ENCODE measurements at regions not wholly inside any gene's neighbourhood (a gene's known extent, or its start where the extent isn't known, plus 50 kb on each side); places are given as distances from the start of the nearest gene placed in this dataset.
A peak's percentile ranks its signal among the peaks of the same experiment; 100 is the strongest.

- no peaks in the 10 kb centered on the region for H3K9me3 ChIP-seq (ENCODE audit: control insufficient read depth in 2 of 3, low read length in 3 of 3)
- no peak overlapping the region for H3K27ac ChIP-seq (ENCODE audit: low read depth, low read length)
- intact Hi-C loops (cut with micrococcal nuclease), result no loop called here
- no peaks in the 10 kb centered on the region for H3K27me3 ChIP-seq (ENCODE audit: control insufficient read depth in 2 of 2, insufficient read depth in 2 of 2, low read length in 2 of 2)
- H3K4me3 Mint-ChIP-seq, result no peak overlapping the region
- H3K27ac Mint-ChIP-seq, result no peak overlapping the region
- ATAC-seq (no peak), DNase-seq (peak in 1 of 9 donors; percentile 6)
- H3K36me3 Mint-ChIP-seq, result no peaks in the 10 kb centered on the region
- H3K9me3 Mint-ChIP-seq, result peaks cover 0 to 2% (median 0%) of the 10 kb centered on the region in 11 donors
- H3K4me3 ChIP-seq (ENCODE audit: low read length), result no peak overlapping the region
- ChIA-PET CTCF (no interaction called here), POLR2A (no interaction called here)
- no peaks in the 10 kb centered on the region for H3K36me3 ChIP-seq (ENCODE audit: control insufficient read depth in 2 of 3, insufficient read depth in 3 of 3, low read length in 3 of 3)
- no peaks in the 10 kb centered on the region for H3K4me1 Mint-ChIP-seq
- H3K4me1 ChIP-seq (ENCODE audit: control insufficient read depth in 2 of 2, insufficient read depth in 2 of 2, low read length in 2 of 2), result no peaks in the 10 kb centered on the region
- H3K27me3 Mint-ChIP-seq, result peaks cover 0 to 8% (median 4%) of the 10 kb centered on the region in 5 donors
These were observed 83.4 kb upstream of the SHISAL1 start for GRCh38 chr22:44396021-44396726.

GRCh38 chr22:44395118-44396005 lies 82.6 kb upstream of the SHISAL1 start:
- Histone ChIP-seq H3K9me3 (ENCODE audit: control insufficient read depth in 2 of 3, low read length in 3 of 3) (no peaks in the 10 kb centered on the region), H3K27me3 (ENCODE audit: control insufficient read depth in 2 of 2, insufficient read depth in 2 of 2, low read length in 2 of 2) (no peaks in the 10 kb centered on the region), H3K4me3 (ENCODE audit: low read length) (no peak overlapping the region), H3K27ac (ENCODE audit: low read depth, low read length) (no peak overlapping the region), H3K36me3 (ENCODE audit: control insufficient read depth in 2 of 3, insufficient read depth in 3 of 3, low read length in 3 of 3) (no peaks in the 10 kb centered on the region), H3K4me1 (ENCODE audit: control insufficient read depth in 2 of 2, insufficient read depth in 2 of 2, low read length in 2 of 2) (no peaks in the 10 kb centered on the region)
- H3K27me3 Mint-ChIP-seq, result peaks cover 0 to 8% (median 4%) of the 10 kb centered on the region in 5 donors
- ChIA-PET POLR2A (no interaction called here), CTCF (no interaction called here)
- peak overlapping the region in 1 of 9 donors; percentile 42 for H3K27ac Mint-ChIP-seq
- no peaks in the 10 kb centered on the region for H3K4me1 Mint-ChIP-seq
- peak in 1 of 9 donors; percentile 3 for DNase-seq
- intact Hi-C loops (cut with micrococcal nuclease), result no loop called here
- no peak for ATAC-seq
- H3K36me3 Mint-ChIP-seq, result no peaks in the 10 kb centered on the region
- no peak overlapping the region for H3K4me3 Mint-ChIP-seq
- peaks cover 0 to 2% (median 0%) of the 10 kb centered on the region in 11 donors for H3K9me3 Mint-ChIP-seq

- CTCF ChIA-PET, result no interaction called here
- Mint-ChIP-seq H3K9me3 (peaks cover 0 to 2% (median 0%) of the 10 kb centered on the region in 11 donors), H3K4me1 (no peaks in the 10 kb centered on the region), H3K27ac (no peak overlapping the region), H3K4me3 (no peak overlapping the region), H3K36me3 (no peaks in the 10 kb centered on the region), H3K27me3 (peaks cover 0 to 12% (median 4%) of the 10 kb centered on the region in 5 donors)
- DNase-seq, result no peak
- no peaks in the 10 kb centered on the region for H3K9me3 ChIP-seq (ENCODE audit: control insufficient read depth in 2 of 3, low read length in 3 of 3)
- no peaks in the 10 kb centered on the region for H3K27me3 ChIP-seq (ENCODE audit: control insufficient read depth in 2 of 2, insufficient read depth in 2 of 2, low read length in 2 of 2)
- H3K4me1 ChIP-seq (ENCODE audit: control insufficient read depth in 2 of 2, insufficient read depth in 2 of 2, low read length in 2 of 2), result no peaks in the 10 kb centered on the region
- POLR2A ChIA-PET, result no interaction called here
- no peak for ATAC-seq
- intact Hi-C loops (cut with micrococcal nuclease), result no loop called here
- H3K4me3 ChIP-seq (ENCODE audit: low read length), result no peak overlapping the region
- H3K27ac ChIP-seq (ENCODE audit: low read depth, low read length), result no peak overlapping the region
- H3K36me3 ChIP-seq (ENCODE audit: control insufficient read depth in 2 of 3, insufficient read depth in 3 of 3, low read length in 3 of 3), result no peaks in the 10 kb centered on the region
These were observed 81.7 kb upstream of the SHISAL1 start for GRCh38 chr22:44394246-44395117.

- intact Hi-C loops (cut with micrococcal nuclease), result no loop called here
- no peak for DNase-seq
- POLR2A ChIA-PET, result no interaction called here
These were observed 80.3 kb upstream of the SHISAL1 start for GRCh38 chr22:44393066-44393465.

DNA sequence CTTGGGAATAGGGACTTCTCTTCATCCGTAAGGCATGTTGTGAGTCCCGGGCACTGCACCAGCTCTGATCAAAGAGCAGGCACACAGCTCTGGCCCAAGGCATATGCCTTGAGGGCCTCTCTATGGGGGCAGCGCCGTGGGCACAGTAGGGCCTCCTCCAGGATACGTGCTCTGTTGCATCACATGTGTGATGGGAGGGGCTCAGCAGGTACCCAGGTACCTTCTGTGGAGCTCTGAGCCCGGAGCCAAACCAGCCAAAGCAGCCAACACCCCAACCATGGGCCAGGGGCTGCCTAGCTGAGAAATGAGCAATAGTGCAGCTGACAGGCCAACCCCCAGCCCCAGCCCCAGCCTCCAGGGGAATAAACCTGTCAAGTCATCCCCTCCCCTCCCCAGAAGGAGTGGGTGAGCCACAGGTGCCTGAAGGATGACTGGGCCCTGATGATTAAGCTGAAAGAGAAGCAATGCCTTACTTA lies 79.7 kb upstream of the SHISAL1 start:
- no peak overlapping the region for H3K4me3 ChIP-seq (ENCODE audit: low read length)
- no peak for DNase-seq
- no peaks in the 10 kb centered on the region for H3K4me1 Mint-ChIP-seq
- CTCF ChIA-PET, result no interaction called here
- no peak for ATAC-seq
- no peaks in the 10 kb centered on the region for H3K27me3 ChIP-seq (ENCODE audit: control insufficient read depth in 2 of 2, insufficient read depth in 2 of 2, low read length in 2 of 2)
- peaks cover 0 to 2% (median 0%) of the 10 kb centered on the region in 11 donors for H3K9me3 Mint-ChIP-seq
- H3K36me3 ChIP-seq (ENCODE audit: control insufficient read depth in 2 of 3, insufficient read depth in 3 of 3, low read length in 3 of 3), result no peaks in the 10 kb centered on the region
- H3K36me3 Mint-ChIP-seq, result no peaks in the 10 kb centered on the region
- peaks cover 0 to 17% (median 8%) of the 10 kb centered on the region in 5 donors for H3K27me3 Mint-ChIP-seq
- H3K9me3 ChIP-seq (ENCODE audit: control insufficient read depth in 2 of 3, low read length in 3 of 3), result no peaks in the 10 kb centered on the region
- intact Hi-C loops (cut with micrococcal nuclease), result no loop called here
- H3K27ac ChIP-seq (ENCODE audit: low read depth, low read length), result no peak overlapping the region
- no peak overlapping the region for H3K4me3 Mint-ChIP-seq
- no peaks in the 10 kb centered on the region for H3K4me1 ChIP-seq (ENCODE audit: control insufficient read depth in 2 of 2, insufficient read depth in 2 of 2, low read length in 2 of 2)
- POLR2A ChIA-PET, result no interaction called here
- no peak overlapping the region for H3K27ac Mint-ChIP-seq

More at GRCh38 chr22:44393066-44393465, 80.3 kb upstream of the SHISAL1 start:
- H3K36me3 Mint-ChIP-seq, result no peaks in the 10 kb centered on the region
- Histone ChIP-seq H3K27ac (ENCODE audit: low read depth, low read length) (no peak overlapping the region), H3K27me3 (ENCODE audit: control insufficient read depth in 2 of 2, insufficient read depth in 2 of 2, low read length in 2 of 2) (no peaks in the 10 kb centered on the region), H3K36me3 (ENCODE audit: control insufficient read depth in 2 of 3, insufficient read depth in 3 of 3, low read length in 3 of 3) (no peaks in the 10 kb centered on the region), H3K4me3 (ENCODE audit: low read length) (no peak overlapping the region), H3K9me3 (ENCODE audit: control insufficient read depth in 2 of 3, low read length in 3 of 3) (no peaks in the 10 kb centered on the region), H3K4me1 (ENCODE audit: control insufficient read depth in 2 of 2, insufficient read depth in 2 of 2, low read length in 2 of 2) (no peaks in the 10 kb centered on the region)
- CTCF ChIA-PET, result no interaction called here
- H3K4me1 Mint-ChIP-seq, result no peaks in the 10 kb centered on the region
- H3K27ac Mint-ChIP-seq, result no peak overlapping the region
- H3K4me3 Mint-ChIP-seq, result no peak overlapping the region
- ATAC-seq, result no peak
- H3K27me3 Mint-ChIP-seq, result peaks cover 0 to 15% (median 6%) of the 10 kb centered on the region in 5 donors
- peaks cover 0 to 2% (median 0%) of the 10 kb centered on the region in 11 donors for H3K9me3 Mint-ChIP-seq
